ENCODE measurements at regions not wholly inside any gene's neighbourhood (a gene's known extent, or its start where the extent isn't known, plus 50 kb on each side); places are given as distances from the start of the nearest gene placed in this dataset.

DNA sequence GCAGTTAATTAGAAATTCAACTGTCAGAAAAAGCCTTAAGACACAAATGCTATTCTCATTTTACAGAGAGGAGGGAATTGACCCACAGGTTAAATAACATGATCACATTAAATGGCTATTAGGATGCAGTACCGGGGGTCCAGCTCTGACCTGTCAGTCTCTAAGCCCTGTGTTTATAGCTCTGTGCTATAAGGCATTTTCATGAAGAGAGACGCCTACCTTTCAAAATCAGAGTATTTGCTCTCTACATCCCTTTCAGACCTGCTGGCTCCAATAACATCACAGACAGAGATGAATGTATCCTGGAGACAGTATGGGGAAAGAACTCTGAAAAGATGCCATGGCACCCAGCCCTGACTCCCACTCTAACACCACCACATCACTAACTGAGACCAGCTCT, 189.9 kb upstream of the PRSS58 start:
- no peaks in the 10 kb centered on the region for H3K36me3 Mint-ChIP-seq (ENCODE audit: low read depth)
- no peak overlapping the region for H3K27ac ChIP-seq (ENCODE audit: low read depth in 1 of 2, low read length in 2 of 2)
- H3K9me3 ChIP-seq (ENCODE audit: control insufficient read depth in 1 of 2, insufficient read depth in 1 of 2, low read length in 2 of 2): no peaks in the 10 kb centered on the region
- no peak overlapping the region for H3K4me3 ChIP-seq (ENCODE audit: low read length)
- H3K27me3 Mint-ChIP-seq: no peaks in the 10 kb centered on the region
- H3K27me3 ChIP-seq (ENCODE audit: control insufficient read depth in 1 of 2, insufficient read depth in 2 of 2, low read length in 2 of 2): no peaks in the 10 kb centered on the region
- intact Hi-C loops (cut with DNase I, micrococcal nuclease): loop anchor here in 1 of 2 experiments (5.0 to 10.0 kb wide), 2 partner anchors 370 to 557 kb away; no protein-coding TSS in a partner anchor
- ChIA-PET CTCF (no interaction called here), POLR2A (interaction anchor here (1.0 kb wide), 2 partner anchors 350 to 361 kb away, joined by 3 to 6 read pairs; no protein-coding TSS in a partner anchor)
- no peak for DNase-seq
- no peaks in the 10 kb centered on the region for H3K9me3 Mint-ChIP-seq
- no peak overlapping the region for H3K4me3 Mint-ChIP-seq
- no peak overlapping the region for H3K27ac Mint-ChIP-seq
- TF ChIP-seq, protein P1, sequence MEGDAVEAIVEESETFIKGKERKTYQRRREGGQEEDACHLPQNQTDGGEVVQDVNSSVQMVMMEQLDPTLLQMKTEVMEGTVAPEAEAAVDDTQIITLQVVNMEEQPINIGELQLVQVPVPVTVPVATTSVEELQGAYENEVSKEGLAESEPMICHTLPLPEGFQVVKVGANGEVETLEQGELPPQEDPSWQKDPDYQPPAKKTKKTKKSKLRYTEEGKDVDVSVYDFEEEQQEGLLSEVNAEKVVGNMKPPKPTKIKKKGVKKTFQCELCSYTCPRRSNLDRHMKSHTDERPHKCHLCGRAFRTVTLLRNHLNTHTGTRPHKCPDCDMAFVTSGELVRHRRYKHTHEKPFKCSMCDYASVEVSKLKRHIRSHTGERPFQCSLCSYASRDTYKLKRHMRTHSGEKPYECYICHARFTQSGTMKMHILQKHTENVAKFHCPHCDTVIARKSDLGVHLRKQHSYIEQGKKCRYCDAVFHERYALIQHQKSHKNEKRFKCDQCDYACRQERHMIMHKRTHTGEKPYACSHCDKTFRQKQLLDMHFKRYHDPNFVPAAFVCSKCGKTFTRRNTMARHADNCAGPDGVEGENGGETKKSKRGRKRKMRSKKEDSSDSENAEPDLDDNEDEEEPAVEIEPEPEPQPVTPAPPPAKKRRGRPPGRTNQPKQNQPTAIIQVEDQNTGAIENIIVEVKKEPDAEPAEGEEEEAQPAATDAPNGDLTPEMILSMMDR (IDR thresholded peaks at IDR 0.05): no peak
- peaks cover 28% of the 10 kb centered on the region for H3K4me1 Mint-ChIP-seq (ENCODE audit: low read depth)
- peaks cover 17% of the 10 kb centered on the region for H3K4me1 ChIP-seq (ENCODE audit: insufficient read depth, low read length)
- ATAC-seq (ENCODE audit: poor library complexity): no peak
- no peaks in the 10 kb centered on the region for H3K36me3 ChIP-seq (ENCODE audit: insufficient read depth, low read length)

DNA sequence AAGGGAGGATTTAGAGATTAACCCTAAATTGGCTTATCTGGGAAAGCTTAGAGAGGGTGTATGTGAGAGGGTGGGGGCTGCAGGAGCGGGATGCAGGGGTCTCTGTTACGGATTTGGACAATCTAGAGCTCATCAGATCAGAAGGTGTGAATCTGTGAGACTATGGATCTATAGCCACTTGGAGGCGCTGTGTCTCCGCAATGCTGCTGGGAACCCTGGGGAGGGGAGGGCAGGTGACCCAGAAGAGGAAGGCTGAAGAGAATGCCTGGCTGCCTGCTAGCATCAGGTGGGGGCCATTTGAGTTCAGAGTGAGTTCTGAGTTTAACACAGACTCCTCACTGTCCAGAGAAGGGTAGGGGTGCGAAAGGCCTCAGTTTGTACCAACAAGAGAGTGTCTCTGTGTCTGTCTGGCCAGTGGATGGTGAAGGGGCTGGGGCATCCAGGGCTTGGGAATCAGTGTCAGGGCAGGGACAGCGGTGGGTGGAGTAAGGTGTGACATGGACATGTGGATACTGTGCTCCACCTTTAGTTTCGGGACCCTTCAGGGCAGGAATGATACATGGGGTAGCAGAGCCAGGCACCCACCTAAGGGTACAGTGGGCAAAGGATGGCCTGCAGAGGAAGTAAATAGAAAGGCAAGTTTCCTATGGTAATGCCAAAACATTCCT, 187.3 kb upstream of the PRSS58 start:
- CTCF ChIA-PET: interaction anchor here (1.0 to 1.7 kb wide), 3 partner anchors 10 to 14 kb away, joined by 3 to 5 read pairs (median 5); no protein-coding TSS in a partner anchor
- Mint-ChIP-seq H3K4me1 (ENCODE audit: low read depth) (peaks cover 39% of the 10 kb centered on the region), H3K27me3 (no peaks in the 10 kb centered on the region)

DNA sequence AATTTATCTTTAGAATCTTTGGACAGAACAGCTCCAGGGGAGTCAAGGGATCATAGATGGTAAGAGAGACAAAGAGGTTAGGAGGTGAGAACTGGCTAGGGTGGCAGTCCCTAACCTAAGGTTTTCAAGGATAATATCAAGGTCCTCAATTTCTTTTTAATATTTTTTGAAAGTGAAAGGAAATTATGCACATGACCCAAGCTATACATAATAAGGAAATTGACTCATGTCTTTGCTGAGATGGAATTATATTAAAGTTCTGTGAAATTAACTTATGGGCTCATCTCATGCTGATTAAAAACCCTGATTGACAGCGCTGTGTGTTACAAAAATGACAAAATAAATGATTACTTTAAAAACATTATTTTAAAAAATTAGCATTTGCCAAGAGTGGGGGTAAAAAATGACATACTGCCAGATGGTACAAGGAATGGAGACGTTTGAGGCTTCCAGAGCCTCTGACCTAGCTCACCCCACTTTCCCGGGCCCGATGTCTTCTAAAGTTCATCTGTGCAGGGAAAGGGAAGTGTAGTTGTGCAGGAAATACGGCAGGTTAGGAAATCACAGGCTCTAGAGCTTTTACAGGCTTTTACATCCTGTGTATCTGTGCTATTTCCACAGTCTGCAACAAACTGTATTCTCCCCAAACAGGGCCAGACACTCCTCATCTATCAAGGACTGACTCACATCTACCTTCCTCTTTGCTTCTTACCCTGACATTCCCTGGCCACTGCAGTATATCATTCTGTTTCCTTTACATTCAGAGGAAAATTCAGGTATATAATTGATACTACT, 185.6 kb upstream of the PRSS58 start:
- Mint-ChIP-seq H3K4me1 (ENCODE audit: low read depth) (peaks cover 48% of the 10 kb centered on the region), H3K36me3 (ENCODE audit: low read depth) (no peaks in the 10 kb centered on the region), H3K4me3 (no peak overlapping the region), H3K27me3 (no peaks in the 10 kb centered on the region), H3K27ac (no peak overlapping the region), H3K9me3 (no peaks in the 10 kb centered on the region)
- intact Hi-C loops (cut with DNase I, micrococcal nuclease): loop anchor here (2.0 to 10.0 kb wide), 2 partner anchors 367 to 561 kb away; no protein-coding TSS in a partner anchor
- H3K4me1 ChIP-seq (ENCODE audit: insufficient read depth, low read length): peaks cover 42% of the 10 kb centered on the region
- TF ChIP-seq, protein P1 (IDR thresholded peaks at IDR 0.05): no peak
- no peaks in the 10 kb centered on the region for H3K9me3 ChIP-seq (ENCODE audit: control insufficient read depth in 1 of 2, insufficient read depth in 1 of 2, low read length in 2 of 2)
- ChIA-PET CTCF (interaction anchor here (1.7 kb wide), 2 partner anchors 12 to 15 kb away, joined by 5 read pairs; no protein-coding TSS in a partner anchor), POLR2A (interaction anchor here (1.0 kb wide), 1 partner anchor 365 kb away, joined by 6 read pairs; no protein-coding TSS in a partner anchor)
- H3K27me3 ChIP-seq (ENCODE audit: control insufficient read depth in 1 of 2, insufficient read depth in 2 of 2, low read length in 2 of 2): no peaks in the 10 kb centered on the region
- no peak for ATAC-seq (ENCODE audit: poor library complexity)
- no peak overlapping the region for H3K4me3 ChIP-seq (ENCODE audit: low read length)
- no peaks in the 10 kb centered on the region for H3K36me3 ChIP-seq (ENCODE audit: insufficient read depth, low read length)
- H3K27ac ChIP-seq (ENCODE audit: low read depth in 1 of 2, low read length in 2 of 2): no peak overlapping the region
- DNase-seq: peak in 1 of 14 experiments; percentile 13

More for the DNA sequence above, 187.3 kb upstream of the PRSS58 start:
- DNase-seq (peak; percentile 17 to 69 (median 35)), ATAC-seq (ENCODE audit: poor library complexity) (peak; percentile 72)
- H3K27ac Mint-ChIP-seq: peak overlapping the region; percentile 71
- no peak overlapping the region for H3K27ac ChIP-seq (ENCODE audit: low read depth in 1 of 2, low read length in 2 of 2)
- H3K36me3 Mint-ChIP-seq (ENCODE audit: low read depth): no peaks in the 10 kb centered on the region
- H3K4me3 Mint-ChIP-seq: no peak overlapping the region
- no peak overlapping the region for H3K4me3 ChIP-seq (ENCODE audit: low read length)
- H3K27me3 ChIP-seq (ENCODE audit: control insufficient read depth in 1 of 2, insufficient read depth in 2 of 2, low read length in 2 of 2): no peaks in the 10 kb centered on the region
- H3K4me1 ChIP-seq (ENCODE audit: insufficient read depth, low read length): peaks cover 30% of the 10 kb centered on the region
- H3K9me3 Mint-ChIP-seq: no peaks in the 10 kb centered on the region
- H3K36me3 ChIP-seq (ENCODE audit: insufficient read depth, low read length): no peaks in the 10 kb centered on the region
- TF ChIP-seq, protein P1 (IDR thresholded peaks at IDR 0.05): no peak
- POLR2A ChIA-PET: interaction anchor here (0.7 kb wide), 1 partner anchor 360 kb away, joined by 3 read pairs; no protein-coding TSS in a partner anchor
- intact Hi-C loops (cut with DNase I, micrococcal nuclease): loop anchor here (2.0 to 10.0 kb wide), 3 partner anchors 366 to 560 kb away; no protein-coding TSS in a partner anchor
- H3K9me3 ChIP-seq (ENCODE audit: control insufficient read depth in 1 of 2, insufficient read depth in 1 of 2, low read length in 2 of 2): no peaks in the 10 kb centered on the region
